GM19372 (cell line): ENCODE measurements at regions not wholly inside any gene's neighbourhood (a gene's known extent, or its start where the extent isn't known, plus 50 kb on each side); places are given as distances from the start of the nearest gene placed in this dataset.
"Not testable (repeated sequence)": the region's sequence is repeated elsewhere in the genome, so short reads cannot be mapped to it uniquely, and the experiment has no call there.

Experiments
- ATAC-seq: cut with Tn5 transposase; IDR thresholded peaks from one replicate; pipeline ENCODE4 v1.9.1; 2021; ENCODE audit warnings: mild to moderate bottlenecking, low read depth, moderate library complexity; ENCODE audit not compliant: unreplicated experiment

- ATAC-seq: no peak
Measured at GRCh38 chr5:50898966-50899365, 232.5 kb downstream of the PARP8 start.

- ATAC-seq: no peak
Measured at GRCh38 chr5:50900952-50901510, 234.6 kb downstream of the PARP8 start.

- no peak for ATAC-seq
Measured at GRCh38 chr5:50903651-50904050, 237.2 kb downstream of the PARP8 start.

DNA sequence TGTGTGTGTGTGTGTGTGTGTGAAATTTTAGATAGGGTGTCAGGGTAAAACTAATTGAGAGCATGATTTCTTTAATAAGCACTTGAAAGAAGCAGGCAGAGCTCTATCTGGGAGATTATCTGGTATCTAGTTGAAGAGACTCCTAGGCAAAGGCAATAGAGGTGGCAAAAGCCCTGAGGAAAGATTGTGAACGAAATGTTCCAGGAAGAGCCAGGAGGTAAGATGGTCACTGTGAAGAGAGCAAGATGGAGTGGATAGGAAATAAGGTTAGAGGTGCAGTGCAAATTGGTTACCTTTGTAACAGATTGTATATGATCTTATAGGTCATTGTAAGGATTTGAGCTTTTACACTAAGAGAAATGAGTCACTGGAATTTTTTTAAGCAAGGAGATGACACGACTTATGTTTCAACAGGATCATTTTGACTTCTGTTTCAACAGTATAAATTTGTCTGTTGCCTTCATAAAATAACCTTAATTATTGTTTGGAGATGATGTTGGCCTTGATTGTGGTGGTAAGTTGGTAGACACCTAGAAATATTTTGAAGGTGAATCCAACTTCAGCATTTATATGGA lies 239.6 kb downstream of the PARP8 start:
- ATAC-seq: no peak

DNA sequence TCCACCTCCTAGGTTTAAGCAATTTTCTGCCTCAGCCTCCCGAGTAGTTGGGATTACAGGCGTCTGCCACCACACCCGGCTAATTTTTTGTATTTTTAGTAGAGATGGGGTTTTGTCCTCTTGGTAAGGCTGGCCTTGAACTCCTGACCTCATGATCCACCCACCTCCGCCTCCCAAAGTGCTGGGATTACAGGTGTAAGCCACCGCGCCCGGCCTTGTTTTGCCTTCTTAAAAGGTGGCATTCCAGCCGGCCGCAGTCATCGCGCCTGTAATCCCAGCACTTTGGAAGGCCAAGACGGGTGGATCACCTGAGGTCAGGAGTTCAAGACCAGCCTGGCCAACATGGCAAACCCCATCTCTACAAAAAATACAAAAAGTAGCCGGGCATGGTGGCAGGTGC lies 253.7 kb downstream of the PARP8 start:
- ATAC-seq: not testable (repeated sequence)

DNA sequence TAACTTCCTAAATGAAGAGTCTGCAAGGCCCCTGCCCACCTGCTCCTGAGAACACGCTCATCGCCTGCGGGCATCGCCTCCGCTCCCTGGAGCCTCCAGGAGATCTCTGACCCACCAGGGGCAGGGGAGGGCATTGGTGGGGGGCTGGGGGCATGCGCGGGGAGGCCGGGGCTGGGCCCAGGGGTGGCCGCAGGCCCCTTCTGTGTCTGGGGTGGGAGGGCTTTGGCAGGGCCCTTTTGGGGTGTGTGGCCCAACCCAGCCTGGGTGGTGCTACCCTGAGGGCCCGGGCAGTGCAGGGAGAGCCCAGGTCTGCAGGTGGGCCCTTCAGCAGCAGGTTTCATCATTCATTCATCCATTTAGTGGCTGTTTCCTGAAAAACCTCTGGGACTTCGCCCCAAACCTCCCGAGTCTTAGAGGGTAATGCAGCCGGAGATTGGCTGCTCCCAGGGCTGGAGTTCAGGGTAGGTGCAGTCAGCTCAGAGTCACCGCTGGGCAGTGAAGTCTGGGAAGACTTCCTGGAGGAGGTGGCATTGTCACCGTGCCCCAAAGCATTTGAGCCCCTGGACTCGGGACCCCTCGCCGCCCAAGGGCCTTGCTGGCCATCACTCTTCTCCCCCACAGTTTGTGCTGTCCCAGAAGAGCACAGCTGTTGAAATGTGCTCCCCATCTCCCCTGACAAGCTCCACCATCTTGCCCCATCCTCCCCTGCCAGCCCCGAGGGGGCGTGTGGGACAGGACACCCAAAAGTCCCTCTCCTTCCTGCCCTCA lies 255.1 kb downstream of the PARP8 start:
- no peak for ATAC-seq

GRCh38 chr5:50922134-50922941 lies 255.9 kb downstream of the PARP8 start:
- ATAC-seq: peak; percentile 94

DNA sequence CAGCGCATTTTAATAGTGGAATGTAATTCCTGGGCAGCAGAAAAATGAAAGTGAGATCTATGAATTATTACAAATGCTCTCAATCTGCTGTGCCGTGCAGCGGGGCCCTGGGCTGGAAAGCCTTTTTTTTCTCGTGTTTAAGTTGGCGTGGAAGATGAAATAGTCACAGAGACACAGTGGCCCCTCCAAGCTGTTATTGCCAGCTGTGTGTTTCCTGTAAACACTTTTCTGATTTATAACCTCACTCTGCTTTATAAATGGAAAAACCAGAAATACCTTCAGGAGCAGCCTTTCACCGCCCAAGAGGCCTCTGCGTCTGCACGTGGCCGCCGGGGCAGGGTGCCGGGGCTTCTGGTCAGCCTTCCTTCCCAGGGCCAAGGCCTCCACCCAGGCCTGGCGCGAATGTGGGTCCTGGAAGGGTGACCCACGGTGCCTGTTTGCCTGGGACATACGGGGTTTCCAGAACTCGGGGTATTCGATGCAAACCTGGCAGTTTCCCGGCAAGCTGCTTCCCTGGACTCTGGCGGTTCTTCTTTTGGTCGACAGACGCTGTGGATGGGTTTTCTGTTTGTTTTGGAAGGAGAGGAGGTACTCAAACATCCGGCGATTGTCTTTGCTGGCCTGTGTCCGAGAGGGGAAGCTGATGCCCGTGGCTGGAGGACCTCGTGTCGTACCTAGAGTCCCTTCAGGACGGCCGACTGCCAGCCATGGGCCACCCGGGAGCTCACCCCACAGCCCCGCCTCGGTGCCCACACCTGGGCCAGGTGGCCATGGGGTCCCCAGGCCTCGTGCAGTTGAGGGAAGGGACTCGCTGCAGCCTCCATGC lies 256.7 kb downstream of the PARP8 start:
- no peak for ATAC-seq

GRCh38 chr5:50923768-50924494 lies 257.5 kb downstream of the PARP8 start:
- no peak for ATAC-seq

DNA sequence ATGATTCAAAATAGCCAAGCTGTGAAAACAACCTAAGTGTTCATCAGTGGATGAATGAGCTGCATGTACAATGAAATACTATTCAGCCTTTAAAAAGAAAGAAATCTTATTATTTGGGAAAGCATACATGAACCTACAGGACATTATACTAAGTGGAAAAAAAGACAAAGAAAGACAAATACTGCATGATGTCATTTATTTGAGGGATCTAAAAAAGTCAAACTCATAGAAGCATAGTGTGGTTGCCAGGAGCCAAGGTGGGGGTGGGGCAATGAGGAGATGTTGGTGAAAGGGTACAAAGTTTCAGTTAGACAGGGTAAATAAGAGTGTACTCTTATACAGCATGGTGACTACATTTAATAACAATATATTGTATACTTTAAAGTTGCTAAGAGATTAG lies 261.5 kb downstream of the PARP8 start:
- ATAC-seq: no peak

- no peak for ATAC-seq
Measured at GRCh38 chr5:50929174-50929573, 262.7 kb downstream of the PARP8 start.

- no peak for ATAC-seq
Measured at GRCh38 chr5:50934343-50934742, 267.9 kb downstream of the PARP8 start.

DNA sequence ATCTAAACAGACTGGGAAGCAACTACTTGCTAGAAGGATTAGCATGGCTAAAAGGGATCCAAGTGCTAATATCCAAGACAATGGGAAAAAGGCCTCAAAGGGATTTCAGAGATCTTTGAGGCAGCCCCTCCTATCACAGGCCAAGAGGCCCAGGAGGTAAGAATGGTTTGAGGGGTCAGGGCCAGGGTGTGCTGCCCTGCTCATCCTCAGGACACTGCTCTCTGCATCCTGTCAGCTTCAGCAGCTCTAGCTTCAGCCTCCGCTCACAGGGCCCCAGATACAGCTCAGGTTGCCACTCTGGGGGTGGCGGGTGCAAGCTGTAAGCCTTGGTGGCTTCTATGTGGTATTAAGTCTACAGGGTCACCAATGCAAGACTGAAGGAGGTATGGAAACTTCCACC lies 278.7 kb downstream of the PARP8 start:
- ATAC-seq: no peak

DNA sequence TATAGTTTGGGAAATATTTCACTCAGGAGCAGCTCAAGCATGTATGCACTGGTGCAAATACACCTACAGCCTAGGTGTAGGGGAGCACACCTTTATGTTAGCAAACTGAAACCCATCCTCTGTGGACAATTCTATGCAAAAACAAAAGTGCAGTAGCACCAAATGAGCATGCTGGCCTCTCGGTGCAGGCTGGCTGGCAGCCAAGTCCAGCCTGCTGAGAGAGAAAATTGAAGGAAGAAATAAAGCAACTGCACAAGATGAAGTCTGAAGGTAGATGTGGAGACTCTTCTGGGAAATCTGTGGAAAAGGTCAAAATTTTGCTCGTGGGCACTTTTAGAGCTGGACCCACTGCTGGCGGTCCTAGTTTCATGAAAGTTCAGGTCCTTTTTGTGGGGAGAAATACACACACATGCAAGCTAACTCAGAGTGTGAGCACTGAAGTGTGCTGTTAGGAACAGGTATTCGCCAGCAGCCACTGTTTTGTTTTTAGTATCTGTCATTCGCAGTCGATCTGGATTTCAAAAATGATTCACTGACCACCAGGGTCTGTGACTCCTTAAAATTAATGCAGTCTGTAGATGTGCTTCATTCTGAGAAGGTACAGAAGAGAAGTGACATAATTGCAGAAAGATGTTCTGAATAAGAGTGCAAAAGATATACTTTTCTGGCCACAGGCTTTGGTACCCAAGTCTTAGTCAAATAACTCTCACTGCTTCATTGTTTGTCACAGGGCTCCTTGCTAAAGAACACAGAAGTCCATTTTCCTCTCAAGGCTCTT lies 281.7 kb downstream of the PARP8 start:
- no peak for ATAC-seq

- ATAC-seq: no peak
Measured at GRCh38 chr5:50953290-50953689, 286.9 kb downstream of the PARP8 start.

GRCh38 chr5:50958852-50959457 lies 292.5 kb downstream of the PARP8 start:
- no peak for ATAC-seq

- ATAC-seq: peak; percentile 69
Measured at GRCh38 chr5:50962934-50963872, 296.8 kb downstream of the PARP8 start.
